ENCODE measurements at regions not wholly inside any gene's neighbourhood (a gene's known extent, or its start where the extent isn't known, plus 50 kb on each side); places are given as distances from the start of the nearest gene placed in this dataset.

DNA sequence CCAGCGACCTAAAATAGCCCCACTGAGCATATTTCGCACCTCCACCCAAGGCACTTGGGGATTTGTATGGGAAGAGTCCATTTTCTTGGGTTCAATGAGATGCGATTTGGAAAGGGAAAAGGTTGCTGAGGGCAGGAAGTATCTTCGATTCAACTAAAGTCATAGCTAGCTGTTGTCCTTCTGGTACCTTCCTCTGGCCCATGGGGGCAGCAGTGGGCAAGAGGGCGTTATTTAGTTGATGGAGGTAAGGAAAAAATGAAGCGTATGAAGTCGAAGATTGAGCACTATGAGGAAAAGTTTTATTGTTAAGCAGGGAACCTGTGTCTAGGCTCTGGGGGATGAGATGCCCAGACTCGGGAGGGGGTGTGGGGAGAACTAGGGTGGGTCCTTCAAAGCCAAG is 135.4 kb downstream of the EVX1 start:
- no peaks in the 10 kb centered on the region for H3K36me3 ChIP-seq (ENCODE audit: insufficient read depth, low read length)
- H3K9me3 ChIP-seq (ENCODE audit: control insufficient read depth, insufficient read depth, low read length): no peaks in the 10 kb centered on the region
- peaks cover 15% of the 10 kb centered on the region; the same call in 1 of the 2 replicates for H3K4me1 ChIP-seq (ENCODE audit: insufficient read depth, low read length)
- no peak overlapping the region for H3K9ac ChIP-seq (ENCODE audit: low read depth, low read length)

DNA sequence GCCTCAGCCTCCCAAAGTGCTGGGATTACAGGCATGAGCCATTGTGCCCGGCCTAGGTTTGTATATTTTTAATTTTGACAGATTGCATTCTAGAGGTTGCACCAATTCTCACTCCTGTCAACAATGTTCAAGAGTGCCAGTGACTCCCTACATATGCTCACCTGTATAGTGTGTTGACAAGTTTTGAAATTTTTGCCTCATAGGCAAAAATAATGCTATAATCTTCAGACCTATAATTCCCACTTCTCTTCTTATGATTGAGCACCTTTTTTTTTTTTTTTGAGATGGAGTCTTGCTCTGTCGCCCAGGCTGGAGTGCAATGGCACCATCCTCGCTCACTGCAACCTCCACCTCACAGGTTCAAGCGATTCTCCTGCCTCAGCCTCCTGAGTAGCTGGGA is 139.7 kb downstream of the EVX1 start:
- H3K9ac ChIP-seq (ENCODE audit: low read depth, low read length): no peak overlapping the region
- no peaks in the 10 kb centered on the region for H3K36me3 ChIP-seq (ENCODE audit: insufficient read depth, low read length)
- no peaks in the 10 kb centered on the region for H3K9me3 ChIP-seq (ENCODE audit: control insufficient read depth, insufficient read depth, low read length)
- H3K4me1 ChIP-seq (ENCODE audit: insufficient read depth, low read length): no peaks in the 10 kb centered on the region

DNA sequence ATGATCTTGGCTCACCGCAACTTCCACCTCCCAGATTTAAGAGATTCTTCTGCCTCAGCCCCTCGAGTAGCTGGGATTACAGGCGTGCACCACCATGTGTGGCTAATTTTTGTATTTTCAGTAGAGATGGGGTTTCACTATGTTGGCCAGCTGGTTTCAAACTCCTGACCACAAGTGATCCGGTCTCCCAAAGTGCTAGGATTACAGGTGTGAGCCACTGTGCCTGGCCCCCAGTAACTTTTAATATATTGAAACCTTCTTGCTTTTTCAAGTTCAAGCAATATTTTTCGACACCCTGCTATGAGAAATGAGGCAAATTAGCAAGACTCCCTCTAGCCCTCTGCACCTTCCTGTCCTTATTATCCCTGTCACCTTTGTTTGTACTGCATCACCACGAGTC is 144.0 kb downstream of the EVX1 start:
- H3K4me1 ChIP-seq (ENCODE audit: insufficient read depth, low read length): no peaks in the 10 kb centered on the region
- no peaks in the 10 kb centered on the region for H3K36me3 ChIP-seq (ENCODE audit: insufficient read depth, low read length)
- H3K9ac ChIP-seq (ENCODE audit: low read depth, low read length): no peak overlapping the region
- no peaks in the 10 kb centered on the region for H3K9me3 ChIP-seq (ENCODE audit: control insufficient read depth, insufficient read depth, low read length)

GRCh38 chr7:27387864-27388263 is 145.3 kb downstream of the EVX1 start:
- Histone ChIP-seq H3K9me3 (ENCODE audit: control insufficient read depth, insufficient read depth, low read length) (no peaks in the 10 kb centered on the region), H3K4me1 (ENCODE audit: insufficient read depth, low read length) (no peaks in the 10 kb centered on the region), H3K9ac (ENCODE audit: low read depth, low read length) (no peak overlapping the region)

DNA sequence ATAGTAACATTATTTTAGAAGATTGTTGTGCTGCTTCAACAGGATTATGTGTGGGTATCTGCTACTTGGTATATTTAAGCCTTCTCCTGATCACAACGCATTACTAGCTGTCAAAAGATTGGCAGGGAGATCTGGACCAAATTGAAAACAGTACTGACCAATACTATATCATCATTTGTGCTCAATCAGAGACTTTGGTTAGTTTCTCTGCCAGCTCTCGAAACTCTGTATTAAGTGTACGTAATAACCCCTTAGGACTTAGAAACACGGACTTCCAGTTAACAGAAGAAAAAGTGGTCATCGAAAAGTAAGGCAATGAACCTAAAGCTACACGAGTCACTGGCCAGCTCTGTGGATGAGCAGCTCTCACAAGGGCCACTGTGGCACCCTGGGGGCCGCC is 146.0 kb downstream of the EVX1 start:
- Histone ChIP-seq H3K9me3 (ENCODE audit: control insufficient read depth, insufficient read depth, low read length) (no peaks in the 10 kb centered on the region), H3K9ac (ENCODE audit: low read depth, low read length) (no peak overlapping the region), H3K36me3 (ENCODE audit: insufficient read depth, low read length) (no peaks in the 10 kb centered on the region), H3K4me1 (ENCODE audit: insufficient read depth, low read length) (no peaks in the 10 kb centered on the region)

More at GRCh38 chr7:27387864-27388263, 145.3 kb downstream of the EVX1 start:
- H3K36me3 ChIP-seq (ENCODE audit: insufficient read depth, low read length): no peaks in the 10 kb centered on the region

- no peak overlapping the region for H3K9ac ChIP-seq (ENCODE audit: low read depth, low read length)
- no peaks in the 10 kb centered on the region for H3K9me3 ChIP-seq (ENCODE audit: control insufficient read depth, insufficient read depth, low read length)
- no peaks in the 10 kb centered on the region for H3K36me3 ChIP-seq (ENCODE audit: insufficient read depth, low read length)
- H3K4me1 ChIP-seq (ENCODE audit: insufficient read depth, low read length): no peaks in the 10 kb centered on the region
Measured at GRCh38 chr7:27389496-27389895, 146.9 kb downstream of the EVX1 start.

DNA sequence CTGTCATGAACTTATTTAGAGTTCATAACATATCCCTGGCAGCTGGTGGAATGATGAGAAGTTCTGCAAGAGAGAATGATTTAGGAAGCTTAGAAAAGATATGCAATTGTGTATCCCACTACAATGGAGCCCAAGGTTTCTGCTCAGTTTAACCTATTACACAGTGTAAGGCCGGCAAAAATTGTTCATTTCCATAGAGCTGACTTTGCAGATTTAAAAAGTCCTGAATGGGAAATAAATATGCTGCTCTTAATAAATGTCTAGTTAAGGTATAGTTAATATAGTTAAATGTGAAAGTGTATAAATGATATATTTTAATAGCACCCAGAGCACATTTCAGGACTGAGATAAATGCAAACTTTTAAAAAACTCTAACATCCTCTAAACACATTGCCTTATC is 149.9 kb downstream of the EVX1 start:
- no peaks in the 10 kb centered on the region for H3K4me1 ChIP-seq (ENCODE audit: insufficient read depth, low read length)
- no peaks in the 10 kb centered on the region for H3K9me3 ChIP-seq (ENCODE audit: control insufficient read depth, insufficient read depth, low read length)
- H3K36me3 ChIP-seq (ENCODE audit: insufficient read depth, low read length): no peaks in the 10 kb centered on the region
- no peak overlapping the region for H3K9ac ChIP-seq (ENCODE audit: low read depth, low read length)

GRCh38 chr7:27394871-27395270 is 152.3 kb downstream of the EVX1 start:
- Histone ChIP-seq H3K4me1 (ENCODE audit: insufficient read depth, low read length) (no peaks in the 10 kb centered on the region), H3K9ac (ENCODE audit: low read depth, low read length) (no peak overlapping the region), H3K9me3 (ENCODE audit: control insufficient read depth, insufficient read depth, low read length) (no peaks in the 10 kb centered on the region), H3K36me3 (ENCODE audit: insufficient read depth, low read length) (no peaks in the 10 kb centered on the region)

GRCh38 chr7:27395626-27396025 is 153.0 kb downstream of the EVX1 start:
- no peaks in the 10 kb centered on the region for H3K9me3 ChIP-seq (ENCODE audit: control insufficient read depth, insufficient read depth, low read length)
- no peaks in the 10 kb centered on the region for H3K4me1 ChIP-seq (ENCODE audit: insufficient read depth, low read length)
- H3K9ac ChIP-seq (ENCODE audit: low read depth, low read length): no peak overlapping the region
- no peaks in the 10 kb centered on the region for H3K36me3 ChIP-seq (ENCODE audit: insufficient read depth, low read length)

DNA sequence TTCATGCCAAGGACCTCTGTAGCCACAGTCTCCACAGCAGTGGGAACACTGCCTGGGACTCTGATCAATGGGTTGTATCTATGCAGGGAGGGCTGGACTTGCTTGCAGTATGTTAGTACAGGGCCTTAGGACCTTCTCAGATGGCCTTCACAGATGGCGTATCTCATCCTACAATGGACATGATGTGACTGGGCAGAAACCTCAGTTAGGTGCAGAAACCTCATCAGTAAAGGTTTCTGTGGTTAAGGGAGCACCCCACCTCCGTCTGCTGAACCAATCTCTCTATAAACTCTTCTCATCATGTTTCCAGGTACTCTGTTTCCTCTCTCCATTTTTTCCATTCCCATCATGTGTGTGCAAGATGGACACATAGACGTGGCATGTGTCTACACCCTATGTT is 154.9 kb downstream of the EVX1 start:
- H3K36me3 ChIP-seq (ENCODE audit: insufficient read depth, low read length): no peaks in the 10 kb centered on the region

GRCh38 chr7:27398851-27399250 is 156.2 kb downstream of the EVX1 start:
- Histone ChIP-seq H3K9me3 (ENCODE audit: control insufficient read depth, insufficient read depth, low read length) (no peaks in the 10 kb centered on the region), H3K36me3 (ENCODE audit: insufficient read depth, low read length) (no peaks in the 10 kb centered on the region), H3K9ac (ENCODE audit: low read depth, low read length) (no peak overlapping the region), H3K4me1 (ENCODE audit: insufficient read depth, low read length) (no peaks in the 10 kb centered on the region)

More for the DNA sequence above, 154.9 kb downstream of the EVX1 start:
- Histone ChIP-seq H3K4me1 (ENCODE audit: insufficient read depth, low read length) (no peaks in the 10 kb centered on the region), H3K9ac (ENCODE audit: low read depth, low read length) (no peak overlapping the region), H3K9me3 (ENCODE audit: control insufficient read depth, insufficient read depth, low read length) (no peaks in the 10 kb centered on the region)

- Histone ChIP-seq H3K4me1 (ENCODE audit: insufficient read depth, low read length) (no peaks in the 10 kb centered on the region), H3K36me3 (ENCODE audit: insufficient read depth, low read length) (no peaks in the 10 kb centered on the region), H3K9me3 (ENCODE audit: control insufficient read depth, insufficient read depth, low read length) (no peaks in the 10 kb centered on the region), H3K9ac (ENCODE audit: low read depth, low read length) (no peak overlapping the region)
Measured at GRCh38 chr7:27399791-27400567, 157.4 kb downstream of the EVX1 start.

GRCh38 chr7:27405780-27406179 is 163.2 kb downstream of the EVX1 start:
- H3K4me1 ChIP-seq (ENCODE audit: insufficient read depth, low read length): no peaks in the 10 kb centered on the region
- H3K9ac ChIP-seq (ENCODE audit: low read depth, low read length): no peak overlapping the region
- no peaks in the 10 kb centered on the region for H3K36me3 ChIP-seq (ENCODE audit: insufficient read depth, low read length)
- H3K9me3 ChIP-seq (ENCODE audit: control insufficient read depth, insufficient read depth, low read length): no peaks in the 10 kb centered on the region

DNA sequence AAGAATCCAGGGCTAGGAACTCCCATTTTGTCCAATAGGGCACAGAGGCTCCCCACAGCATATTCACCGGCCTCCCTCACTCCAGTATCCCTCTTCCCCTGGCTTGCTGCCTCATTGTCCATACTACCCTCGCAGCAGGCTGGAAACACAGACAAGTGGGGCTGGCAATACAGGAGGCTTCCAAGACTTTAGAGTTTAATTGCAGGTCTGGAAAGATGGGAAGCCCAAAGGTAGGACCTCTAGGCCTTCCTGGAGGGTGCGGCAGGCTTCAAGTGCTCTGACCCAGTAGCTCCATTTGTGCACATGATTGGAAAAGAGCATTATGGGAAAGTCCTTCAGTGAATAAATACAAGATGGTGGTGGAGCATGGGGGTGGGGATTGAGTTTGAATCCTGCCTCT is 166.7 kb downstream of the EVX1 start:
- H3K9ac ChIP-seq (ENCODE audit: low read depth, low read length): no peak overlapping the region
- no peaks in the 10 kb centered on the region for H3K36me3 ChIP-seq (ENCODE audit: insufficient read depth, low read length)
- peaks cover 4% of the 10 kb centered on the region; the same call in 1 of the 2 replicates for H3K4me1 ChIP-seq (ENCODE audit: insufficient read depth, low read length)
- no peaks in the 10 kb centered on the region for H3K9me3 ChIP-seq (ENCODE audit: control insufficient read depth, insufficient read depth, low read length)

GRCh38 chr7:27409776-27410175 is 167.2 kb downstream of the EVX1 start:
- H3K9ac ChIP-seq (ENCODE audit: low read depth, low read length): no peak overlapping the region
- no peaks in the 10 kb centered on the region for H3K36me3 ChIP-seq (ENCODE audit: insufficient read depth, low read length)

More at GRCh38 chr7:27409776-27410175, 167.2 kb downstream of the EVX1 start:
- Histone ChIP-seq H3K4me1 (ENCODE audit: insufficient read depth, low read length) (peaks cover 4% of the 10 kb centered on the region; the same call in 1 of the 2 replicates), H3K9me3 (ENCODE audit: control insufficient read depth, insufficient read depth, low read length) (no peaks in the 10 kb centered on the region)

All from ES-I3 (cell line).